ENCODE measurements at regions not wholly inside any gene's neighbourhood (a gene's known extent, or its start where the extent isn't known, plus 50 kb on each side); places are given as distances from the start of the nearest gene placed in this dataset.

DNA sequence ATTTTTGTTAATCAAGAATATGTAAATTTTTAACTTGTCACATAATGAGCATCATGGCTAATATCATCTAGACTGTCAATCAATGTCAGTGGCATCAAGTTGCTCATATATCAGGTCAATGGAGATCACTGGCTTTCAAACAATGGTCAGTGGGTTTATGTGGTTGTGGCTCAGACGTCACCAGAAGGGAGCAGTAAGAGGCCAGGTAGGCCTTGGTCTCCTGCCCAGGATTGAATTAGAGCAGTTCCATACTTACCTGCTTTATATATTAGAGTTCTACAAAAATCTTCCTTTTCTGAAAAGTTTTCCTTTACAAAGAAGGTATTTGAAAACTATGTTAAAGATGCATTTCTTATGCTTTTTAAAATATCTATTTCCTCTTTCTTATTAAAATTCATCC, 206.3 kb upstream of the B3GALT2 start:
- Histone ChIP-seq H3K79me2 (ENCODE audit: insufficient read depth, low read depth, low read length) (no peaks in the 10 kb centered on the region), H3K4me1 (ENCODE audit: insufficient read depth, low read length, poor library complexity, severe bottlenecking) (no peaks in the 10 kb centered on the region), H3K9me3 (ENCODE audit: low read length) (no peaks in the 10 kb centered on the region), H3K4me3 (ENCODE audit: low read depth, low read length, poor library complexity, severe bottlenecking) (no peak overlapping the region), H2AFZ (ENCODE audit: low read length) (no peak overlapping the region), H3K9me2 (ENCODE audit: insufficient read depth, low read length) (no peaks in the 10 kb centered on the region), H3K4me2 (ENCODE audit: low read length) (no peak overlapping the region), H3K27ac (ENCODE audit: low read depth, low read length, poor library complexity, severe bottlenecking) (no peak overlapping the region), H4K20me1 (ENCODE audit: insufficient read depth, low read length) (no peaks in the 10 kb centered on the region), H3K36me3 (ENCODE audit: insufficient read depth, low read length) (no peaks in the 10 kb centered on the region)
- no TSS peak for BruUV-seq (replicated peaks)
- ChIA-PET CTCF (ENCODE audit: unreplicated experiment) (no interaction called here), POLR2A (no interaction called here)
- intact Hi-C loops (cut with micrococcal nuclease; ENCODE audit: unreplicated experiment), result loop anchor here (10.0 kb wide), 2 partner anchors 248 to 928 kb away; no protein-coding TSS in a partner anchor
- TF ChIP-seq EZH2phosphoT487 (IDR thresholded peaks at IDR 0.05; ENCODE audit: borderline replicate concordance, low read depth, low read length), result no peak
- TF ChIP-seq, protein P1, sequence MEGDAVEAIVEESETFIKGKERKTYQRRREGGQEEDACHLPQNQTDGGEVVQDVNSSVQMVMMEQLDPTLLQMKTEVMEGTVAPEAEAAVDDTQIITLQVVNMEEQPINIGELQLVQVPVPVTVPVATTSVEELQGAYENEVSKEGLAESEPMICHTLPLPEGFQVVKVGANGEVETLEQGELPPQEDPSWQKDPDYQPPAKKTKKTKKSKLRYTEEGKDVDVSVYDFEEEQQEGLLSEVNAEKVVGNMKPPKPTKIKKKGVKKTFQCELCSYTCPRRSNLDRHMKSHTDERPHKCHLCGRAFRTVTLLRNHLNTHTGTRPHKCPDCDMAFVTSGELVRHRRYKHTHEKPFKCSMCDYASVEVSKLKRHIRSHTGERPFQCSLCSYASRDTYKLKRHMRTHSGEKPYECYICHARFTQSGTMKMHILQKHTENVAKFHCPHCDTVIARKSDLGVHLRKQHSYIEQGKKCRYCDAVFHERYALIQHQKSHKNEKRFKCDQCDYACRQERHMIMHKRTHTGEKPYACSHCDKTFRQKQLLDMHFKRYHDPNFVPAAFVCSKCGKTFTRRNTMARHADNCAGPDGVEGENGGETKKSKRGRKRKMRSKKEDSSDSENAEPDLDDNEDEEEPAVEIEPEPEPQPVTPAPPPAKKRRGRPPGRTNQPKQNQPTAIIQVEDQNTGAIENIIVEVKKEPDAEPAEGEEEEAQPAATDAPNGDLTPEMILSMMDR (conservative IDR thresholded peaks at IDR 0.05; ENCODE audit: low read length), result peak; percentile 52
- peak; percentile 14 for DNase-seq (ENCODE audit: low spot score)

- TF ChIP-seq, protein P1 (conservative IDR thresholded peaks at IDR 0.05; ENCODE audit: low read length), result no peak
- TF ChIP-seq EZH2phosphoT487 (IDR thresholded peaks at IDR 0.05; ENCODE audit: borderline replicate concordance, low read depth, low read length), result no peak
- intact Hi-C loops (cut with micrococcal nuclease; ENCODE audit: unreplicated experiment), result no loop called here
- Histone ChIP-seq H3K9me3 (ENCODE audit: low read length) (no peaks in the 10 kb centered on the region), H4K20me1 (ENCODE audit: insufficient read depth, low read length) (no peaks in the 10 kb centered on the region), H3K4me3 (ENCODE audit: low read depth, low read length, poor library complexity, severe bottlenecking) (no peak overlapping the region), H3K4me1 (ENCODE audit: insufficient read depth, low read length, poor library complexity, severe bottlenecking) (no peaks in the 10 kb centered on the region), H3K27ac (ENCODE audit: low read depth, low read length, poor library complexity, severe bottlenecking) (no peak overlapping the region), H3K4me2 (ENCODE audit: low read length) (no peak overlapping the region), H2AFZ (ENCODE audit: low read length) (no peak overlapping the region), H3K36me3 (ENCODE audit: insufficient read depth, low read length) (no peaks in the 10 kb centered on the region), H3K79me2 (ENCODE audit: insufficient read depth, low read depth, low read length) (no peaks in the 10 kb centered on the region), H3K9me2 (ENCODE audit: insufficient read depth, low read length) (no peaks in the 10 kb centered on the region)
- POLR2A ChIA-PET, result interaction anchor here (0.6 kb wide), 1 partner anchor 211 kb away, joined by 3 read pairs; no protein-coding TSS in a partner anchor
- CTCF ChIA-PET (ENCODE audit: unreplicated experiment), result no interaction called here
- BruUV-seq (replicated peaks), result no TSS peak
- DNase-seq (ENCODE audit: low spot score), result no peak
Measured at GRCh38 chr1:193388683-193389082, 202.3 kb upstream of the B3GALT2 start.

- no peaks in the 10 kb centered on the region for H3K4me1 ChIP-seq (ENCODE audit: insufficient read depth, low read length, poor library complexity, severe bottlenecking)
- intact Hi-C loops (cut with micrococcal nuclease; ENCODE audit: unreplicated experiment), result no loop called here
- H4K20me1 ChIP-seq (ENCODE audit: insufficient read depth, low read length), result no peaks in the 10 kb centered on the region
- no peaks in the 10 kb centered on the region for H3K9me2 ChIP-seq (ENCODE audit: insufficient read depth, low read length)
- H3K36me3 ChIP-seq (ENCODE audit: insufficient read depth, low read length), result no peaks in the 10 kb centered on the region
- H3K9me3 ChIP-seq (ENCODE audit: low read length), result no peaks in the 10 kb centered on the region
- H3K79me2 ChIP-seq (ENCODE audit: insufficient read depth, low read depth, low read length), result no peaks in the 10 kb centered on the region
- BruUV-seq (replicated peaks), result no TSS peak
- ChIA-PET CTCF (ENCODE audit: unreplicated experiment) (no interaction called here), POLR2A (no interaction called here)
- no peak overlapping the region for H3K27ac ChIP-seq (ENCODE audit: low read depth, low read length, poor library complexity, severe bottlenecking)
- H3K4me2 ChIP-seq (ENCODE audit: low read length), result no peak overlapping the region
- TF ChIP-seq, protein P1 (conservative IDR thresholded peaks at IDR 0.05; ENCODE audit: low read length), result no peak
- TF ChIP-seq EZH2phosphoT487 (IDR thresholded peaks at IDR 0.05; ENCODE audit: borderline replicate concordance, low read depth, low read length), result no peak
- DNase-seq (ENCODE audit: low spot score), result no peak
- H3K4me3 ChIP-seq (ENCODE audit: low read depth, low read length, poor library complexity, severe bottlenecking), result no peak overlapping the region
- no peak overlapping the region for H2AFZ ChIP-seq (ENCODE audit: low read length)
Measured at GRCh38 chr1:193388165-193388564, 201.8 kb upstream of the B3GALT2 start.
